Activated CD4-positive, alpha-beta T cell treated with anti-CD3 and anti-CD28 coated beads, Interleukin-2, Interleukin-6, amounts not matched to agents 100 ng/mL and 50 ng/mL, durations not matched to agents 16 hours and 8 hours (primary cell): ENCODE measurements at regions not wholly inside any gene's neighbourhood (a gene's known extent, or its start where the extent isn't known, plus 50 kb on each side); places are given as distances from the start of the nearest gene placed in this dataset.
A peak's percentile ranks its signal among the peaks of the same experiment; 100 is the strongest.

ENCODE experiments used
- DNase-seq: peaks from one replicate; pipeline ENCODE4 v3.0.0-alpha.2; 2020

DNA sequence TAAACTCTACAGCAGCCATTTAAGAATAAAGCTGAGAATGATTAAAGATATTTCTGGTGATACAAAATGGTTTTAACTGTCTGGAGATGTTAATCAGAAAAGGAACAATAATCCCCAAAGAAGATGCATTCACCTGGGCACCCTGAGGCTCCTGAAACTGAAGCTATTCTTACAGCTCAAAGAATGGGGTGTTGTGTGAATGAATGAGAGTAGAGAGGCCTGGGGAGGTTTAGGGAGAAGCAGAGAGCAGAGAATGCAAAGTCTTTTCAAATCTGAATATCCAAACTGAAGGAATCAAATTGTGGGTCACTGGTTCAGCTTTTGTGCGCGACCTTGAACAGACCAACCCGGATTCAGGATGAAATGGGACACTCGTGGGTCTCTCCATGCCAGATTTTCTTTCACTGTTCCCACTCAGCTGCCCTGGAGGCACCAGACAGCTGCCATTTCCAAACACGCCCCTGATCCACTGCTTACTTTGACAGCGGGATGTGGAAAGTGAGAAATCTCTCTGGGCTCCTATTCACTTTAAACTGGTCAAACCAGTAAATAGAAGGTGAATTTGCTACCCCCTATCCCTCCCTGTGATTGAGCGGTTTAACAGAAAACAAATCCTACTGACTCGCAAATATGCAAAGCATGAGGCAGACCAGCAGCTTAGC is 485.5 kb upstream of the THBS1 start:
- DNase-seq = no peak

DNA sequence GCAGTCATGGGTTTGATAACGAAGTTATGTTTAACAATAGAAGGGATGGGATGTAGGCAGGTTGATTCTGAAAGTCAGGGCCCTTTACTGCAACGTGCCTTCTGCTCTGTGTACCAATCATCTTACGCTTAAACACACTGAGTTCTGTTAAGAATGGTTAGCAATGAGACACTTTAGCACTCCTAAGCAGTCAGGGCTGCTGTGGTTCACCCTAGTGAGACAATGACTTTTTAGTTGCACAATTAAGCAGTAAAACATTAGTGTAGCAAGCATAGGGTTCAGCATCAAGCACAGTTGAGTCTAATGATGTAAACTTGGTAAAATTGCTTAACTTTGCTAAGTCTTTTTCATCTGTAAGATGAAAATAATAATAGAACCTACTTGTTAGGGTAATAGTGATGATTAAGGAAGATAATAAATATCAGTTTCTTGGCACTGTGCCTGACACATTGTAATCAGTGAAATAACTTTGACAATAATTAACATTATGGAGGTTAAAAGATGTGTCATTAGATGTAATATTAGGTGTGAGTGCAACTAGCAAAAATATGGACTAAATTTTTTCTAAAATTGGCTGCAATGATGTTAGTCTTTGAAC is 484.2 kb upstream of the THBS1 start:
- no peak for DNase-seq

DNA sequence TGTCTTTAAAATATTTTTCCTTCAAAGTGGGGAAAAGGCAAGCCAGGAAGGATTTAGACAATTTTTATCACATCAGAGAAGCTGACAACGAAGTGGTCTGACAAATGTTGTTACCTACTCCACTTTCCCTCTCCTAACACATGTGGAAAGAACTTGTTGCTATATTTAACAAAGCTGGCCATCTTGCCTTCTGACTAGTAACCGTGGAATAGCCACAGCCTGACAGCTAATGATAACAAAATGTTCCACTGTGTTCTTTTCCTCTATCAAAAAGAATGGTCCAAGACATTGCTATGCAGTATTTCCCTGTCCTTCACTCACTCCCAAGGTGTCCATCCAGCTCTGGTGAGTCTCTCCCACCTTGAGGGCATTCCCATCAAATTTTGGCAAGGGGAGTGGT is 481.4 kb upstream of the THBS1 start:
- DNase-seq = no peak

DNA sequence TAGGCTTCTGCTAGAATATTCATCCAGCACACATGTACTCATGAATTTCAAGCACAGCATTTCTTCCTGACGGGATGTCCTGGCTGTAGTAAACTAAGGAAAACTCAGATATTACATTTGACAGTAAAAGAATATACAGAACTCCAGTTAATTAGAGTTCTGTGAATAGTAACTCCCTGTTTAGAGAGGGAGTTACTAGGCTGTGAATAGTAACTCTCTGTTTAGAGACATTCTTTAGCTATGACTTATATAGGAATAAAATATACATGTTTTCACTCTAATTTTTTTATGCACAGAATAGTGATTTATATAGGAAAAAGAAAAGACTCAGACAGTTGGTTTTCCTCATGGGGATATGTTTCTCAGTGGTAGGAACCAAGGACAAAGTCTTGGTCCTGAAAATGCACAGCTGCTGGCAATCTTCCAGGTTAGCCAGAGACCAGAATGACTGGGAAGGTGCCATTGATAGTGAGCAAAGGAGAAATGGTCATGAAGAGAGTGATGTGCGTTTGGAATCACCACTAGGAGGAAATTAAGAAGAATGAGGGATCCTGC is 480.7 kb upstream of the THBS1 start:
- DNase-seq = no peak

DNA sequence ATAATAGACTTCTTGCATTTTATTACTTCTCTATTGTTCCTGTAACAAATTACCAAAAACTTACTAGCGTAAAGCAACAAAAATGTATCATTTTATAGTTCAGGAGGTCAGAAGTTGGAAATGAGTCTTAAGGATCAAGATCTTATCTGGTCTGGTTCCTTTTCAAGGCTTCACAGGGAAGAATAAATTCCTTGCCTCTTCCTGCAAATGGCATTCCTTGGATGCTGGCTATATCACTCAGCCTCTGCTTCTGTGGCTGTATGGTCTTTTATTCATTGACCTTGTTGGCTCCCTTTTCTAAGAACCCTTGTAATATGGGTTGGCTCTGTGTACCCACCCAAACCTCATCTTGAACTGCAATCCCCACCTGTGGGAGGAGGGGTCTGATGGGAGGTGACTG is 478.4 kb upstream of the THBS1 start:
- DNase-seq = no peak

DNA sequence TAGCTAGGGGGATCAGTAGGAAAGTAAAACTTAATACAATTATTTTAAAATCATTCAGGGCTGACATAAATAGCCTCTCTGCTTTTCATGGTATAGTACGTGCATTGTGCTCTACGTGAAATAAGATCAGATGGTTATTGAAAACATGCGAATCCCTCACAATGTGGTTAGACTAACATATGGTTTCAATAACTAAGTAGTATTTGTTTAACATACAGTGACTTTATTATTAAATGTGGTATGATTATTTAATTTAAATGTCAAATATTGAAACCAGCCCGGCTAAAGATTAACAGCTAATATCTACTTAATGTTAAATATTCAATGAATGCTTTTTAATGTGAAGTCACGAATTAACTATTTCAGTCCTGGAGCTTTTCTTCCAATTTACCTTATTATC is 473.9 kb upstream of the THBS1 start:
- no peak for DNase-seq

DNA sequence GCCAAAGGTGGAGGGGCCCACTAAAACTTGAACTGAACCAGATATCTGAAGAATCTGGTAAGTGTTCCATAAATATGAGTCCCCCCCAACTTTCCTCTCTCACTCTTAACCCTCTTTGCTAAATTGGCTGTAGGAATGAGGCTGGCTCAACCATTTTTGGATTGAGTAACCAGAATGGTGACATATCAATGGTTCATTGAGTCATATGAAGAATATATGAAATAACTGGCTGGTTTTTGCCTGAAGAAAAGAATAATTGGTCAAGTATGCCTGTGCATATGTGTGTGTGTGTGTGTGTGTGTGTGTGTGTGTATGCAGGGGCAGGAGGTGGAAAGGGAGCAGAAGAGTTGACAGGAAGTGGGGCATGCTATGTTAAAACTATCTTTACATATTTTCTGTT is 472.9 kb upstream of the THBS1 start:
- DNase-seq = no peak

DNA sequence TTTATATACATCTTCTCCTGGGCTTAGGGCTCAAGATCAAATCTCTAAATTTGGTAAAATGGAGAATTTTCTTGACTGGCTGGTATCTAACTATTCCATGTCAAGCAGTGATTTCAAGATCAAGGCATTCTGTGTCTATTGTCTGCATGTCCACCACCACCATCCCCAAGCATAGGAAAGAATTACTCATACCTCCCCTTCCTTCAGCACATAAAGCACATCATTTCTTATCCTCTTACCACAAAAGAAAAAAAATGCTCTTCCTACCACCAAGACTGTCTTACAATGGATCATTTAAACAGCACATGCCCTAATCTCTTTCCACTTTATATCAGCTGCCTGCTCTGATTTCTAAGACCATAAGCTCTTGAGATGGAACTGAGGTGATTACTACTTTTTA is 470.5 kb upstream of the THBS1 start:
- no peak for DNase-seq

DNA sequence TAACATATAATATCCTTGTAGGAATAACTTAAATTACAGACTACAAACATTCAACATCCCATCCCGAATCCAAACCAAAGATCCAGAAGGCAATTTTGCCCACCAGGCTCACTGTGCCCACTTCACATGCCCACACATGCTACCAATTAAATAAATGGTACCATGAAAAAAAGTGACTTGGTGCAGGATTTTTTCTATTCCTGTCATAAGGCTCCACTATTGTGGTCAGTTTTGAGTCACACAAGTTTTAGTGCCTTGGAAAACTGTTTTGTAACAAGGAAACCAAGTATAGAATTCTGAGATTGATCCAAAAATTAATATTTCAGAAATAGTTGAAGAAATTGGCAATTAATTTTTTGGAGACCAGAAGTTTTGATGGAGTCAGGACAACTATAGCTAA is 470.1 kb upstream of the THBS1 start:
- no peak for DNase-seq

DNA sequence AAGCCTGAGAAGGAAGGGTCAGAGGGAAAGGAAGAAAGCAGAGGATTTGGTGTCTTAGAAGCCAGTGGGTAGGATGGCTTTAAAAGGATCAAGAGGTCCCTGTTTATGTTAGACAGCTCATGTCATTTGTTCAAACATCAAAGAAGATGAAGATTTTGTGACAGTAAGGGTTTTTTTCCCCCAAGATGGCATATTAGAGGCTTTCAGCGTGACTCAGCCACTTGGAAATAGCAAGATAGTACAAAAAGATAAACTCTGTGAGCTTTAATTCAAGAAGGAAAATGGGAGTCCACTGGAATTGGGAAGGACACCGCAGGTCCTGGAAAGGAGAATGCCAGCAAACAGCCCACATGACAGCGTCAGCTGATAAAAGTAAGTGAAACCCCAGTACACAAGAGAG is 467.1 kb upstream of the THBS1 start:
- DNase-seq = no peak

DNA sequence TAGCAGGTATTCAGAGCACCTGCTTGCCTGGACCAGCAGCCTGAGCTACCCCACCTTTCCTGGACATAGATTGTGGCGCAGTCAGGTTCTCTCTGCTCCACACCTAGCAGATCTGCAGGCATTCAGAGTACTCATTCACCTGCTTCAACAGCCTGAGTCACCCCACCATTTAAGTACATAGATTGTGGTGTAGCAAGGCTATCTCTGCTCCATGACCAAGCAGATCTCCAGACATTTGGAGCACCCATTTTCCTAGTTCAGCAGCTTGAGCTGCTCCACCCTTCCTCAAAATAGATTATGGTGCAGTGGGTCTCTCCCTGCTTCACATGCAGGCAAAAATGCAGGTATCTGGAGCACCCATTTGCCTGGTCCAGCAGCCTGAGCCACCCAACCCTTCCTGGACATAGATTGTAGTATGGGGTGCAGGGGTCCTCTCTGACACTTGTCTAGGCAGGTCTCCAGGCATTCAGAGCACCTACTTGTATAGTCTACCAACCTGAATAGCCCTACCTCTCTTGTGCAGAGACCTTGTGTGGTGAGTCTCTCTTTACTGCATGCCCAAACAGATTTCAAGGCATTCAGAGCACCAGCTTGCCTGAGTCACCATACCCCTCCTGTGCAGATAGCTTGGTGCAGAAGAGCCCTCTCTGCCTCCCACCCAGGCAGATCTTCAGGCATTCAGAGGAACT is 466.0 kb upstream of the THBS1 start:
- DNase-seq = no peak

DNA sequence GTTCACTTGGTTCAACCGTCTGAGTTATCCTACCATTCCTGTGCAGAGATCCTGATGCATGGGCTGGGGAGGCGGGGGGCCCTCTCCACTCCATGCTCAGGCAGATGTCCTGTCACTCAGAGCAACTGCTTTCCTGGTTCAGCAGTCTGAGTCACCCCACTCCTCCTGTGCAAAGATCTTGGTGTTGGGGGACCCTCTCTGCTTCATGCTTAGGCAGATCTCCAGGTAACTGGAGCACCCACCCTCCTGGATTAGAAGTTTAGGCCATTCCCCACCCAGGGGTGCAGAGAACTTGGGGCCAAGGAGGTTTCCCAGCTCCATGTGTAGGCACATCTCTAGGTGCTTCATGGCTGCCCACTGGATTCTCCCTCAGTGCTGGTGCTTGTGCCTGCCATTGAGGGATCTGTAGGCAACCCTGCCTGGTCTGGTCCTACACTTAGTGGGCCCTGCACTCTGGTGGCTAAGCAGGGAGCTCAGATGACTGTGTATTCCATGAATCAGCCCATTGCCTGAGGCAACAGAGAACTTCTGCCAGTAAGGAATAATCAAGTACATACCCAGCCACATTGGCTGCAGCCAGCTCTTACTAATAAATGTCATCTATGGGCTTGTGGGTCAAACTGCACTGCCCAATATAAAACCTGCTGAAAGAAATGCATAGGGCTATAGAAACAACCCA is 465.4 kb upstream of the THBS1 start:
- no peak for DNase-seq

DNA sequence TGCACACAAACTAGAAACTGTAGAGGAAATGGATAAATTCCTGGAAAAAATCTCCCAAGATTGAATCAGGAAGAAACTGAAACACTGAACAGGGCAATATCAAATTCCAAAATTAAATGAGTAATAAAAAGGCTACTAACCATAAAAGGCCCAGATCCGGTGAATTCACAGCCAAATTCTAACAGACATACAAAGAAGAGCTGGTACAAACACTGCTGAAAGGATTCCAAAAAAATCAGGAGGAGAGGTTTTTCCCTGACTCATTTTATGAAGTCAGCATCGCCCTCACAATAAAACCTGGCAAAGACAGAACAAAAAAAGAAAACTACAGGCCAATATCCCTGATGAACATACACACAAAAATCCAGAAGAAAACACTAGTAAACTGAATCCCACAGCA is 462.4 kb upstream of the THBS1 start:
- no peak for DNase-seq

DNA sequence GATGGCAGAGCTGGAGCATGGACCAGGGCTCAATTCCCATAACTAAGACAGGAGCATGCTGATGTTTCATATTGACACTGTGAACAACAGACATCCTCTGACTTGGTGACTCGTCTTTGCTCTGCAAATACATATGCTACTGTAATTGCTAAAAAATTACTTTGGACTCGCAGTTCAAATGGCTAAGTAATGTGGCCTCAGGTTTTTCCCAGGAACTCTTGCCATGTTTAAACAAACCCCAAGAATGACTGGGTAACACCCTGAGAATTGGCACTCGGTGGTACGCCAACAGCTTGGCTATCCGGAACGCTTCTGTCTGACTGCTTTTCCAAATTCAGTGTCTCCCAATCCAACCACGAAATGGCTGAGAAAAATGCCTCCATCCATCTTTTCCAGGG is 456.7 kb upstream of the THBS1 start:
- DNase-seq = no peak

DNA sequence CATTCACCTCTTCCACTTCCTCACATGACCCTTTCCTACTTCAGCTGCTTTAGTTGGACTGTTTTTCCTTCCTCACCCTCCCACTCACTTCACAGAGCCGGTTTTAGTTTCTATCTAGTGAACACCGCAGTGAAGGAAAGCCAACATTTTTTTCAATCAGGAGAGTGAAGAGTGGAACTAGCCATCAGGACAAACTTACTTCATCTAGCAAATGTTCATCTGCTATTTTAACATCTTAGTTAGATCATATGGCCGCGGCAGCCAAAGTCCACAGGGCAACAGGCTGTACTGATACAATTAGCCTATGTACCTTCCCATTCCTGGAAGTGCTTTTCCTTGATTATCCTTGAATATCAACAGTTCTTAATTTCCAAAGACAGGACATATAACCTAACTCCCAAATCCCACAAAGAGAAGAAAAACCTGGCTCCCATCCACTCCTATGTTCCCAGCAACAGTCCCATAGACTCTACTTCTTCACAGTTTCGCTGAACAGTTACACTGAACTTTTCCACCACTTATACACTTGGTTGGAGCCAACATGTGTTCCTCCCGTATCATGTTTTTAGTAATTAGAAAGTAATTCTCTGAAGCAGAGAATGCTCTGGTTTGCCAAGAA is 456.2 kb upstream of the THBS1 start:
- no peak for DNase-seq

DNA sequence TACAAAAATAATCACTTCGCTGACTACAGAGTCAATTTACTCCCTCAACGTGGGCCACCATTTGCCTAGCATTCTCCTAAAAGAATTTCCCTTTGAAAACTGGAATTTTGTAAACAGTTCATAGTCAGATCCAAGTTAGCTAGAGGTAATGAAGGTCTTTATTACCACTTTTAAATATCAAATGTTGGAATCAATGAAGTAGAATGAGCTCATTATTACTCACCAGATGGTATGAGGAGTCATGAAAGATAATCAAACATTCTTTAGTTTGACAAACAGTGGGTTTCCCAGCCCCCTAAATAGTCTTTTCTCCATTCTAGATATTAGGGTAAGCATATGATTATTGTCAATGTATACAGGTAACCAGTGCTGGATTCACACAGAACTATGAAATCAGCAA is 455.7 kb upstream of the THBS1 start:
- DNase-seq = no peak

DNA sequence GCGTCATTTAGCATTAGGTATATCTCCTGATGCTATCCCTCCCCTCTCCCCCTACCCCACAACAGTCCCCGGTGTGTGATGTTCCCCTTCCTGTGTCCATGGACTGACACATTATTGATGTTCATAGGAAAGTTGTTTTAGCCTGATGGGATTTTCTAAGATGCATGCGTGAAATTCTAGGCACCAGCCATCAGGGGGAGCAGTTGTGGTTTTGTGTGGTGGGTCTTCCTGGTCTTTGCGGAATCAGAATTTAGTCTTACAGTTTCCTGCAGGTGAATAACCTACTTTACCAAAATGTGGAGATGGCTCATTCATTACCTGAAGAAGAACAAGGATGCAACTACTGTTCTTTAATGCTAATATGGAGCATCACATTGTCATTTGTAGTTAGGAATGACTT is 455.0 kb upstream of the THBS1 start:
- peak; percentile 61 for DNase-seq

DNA sequence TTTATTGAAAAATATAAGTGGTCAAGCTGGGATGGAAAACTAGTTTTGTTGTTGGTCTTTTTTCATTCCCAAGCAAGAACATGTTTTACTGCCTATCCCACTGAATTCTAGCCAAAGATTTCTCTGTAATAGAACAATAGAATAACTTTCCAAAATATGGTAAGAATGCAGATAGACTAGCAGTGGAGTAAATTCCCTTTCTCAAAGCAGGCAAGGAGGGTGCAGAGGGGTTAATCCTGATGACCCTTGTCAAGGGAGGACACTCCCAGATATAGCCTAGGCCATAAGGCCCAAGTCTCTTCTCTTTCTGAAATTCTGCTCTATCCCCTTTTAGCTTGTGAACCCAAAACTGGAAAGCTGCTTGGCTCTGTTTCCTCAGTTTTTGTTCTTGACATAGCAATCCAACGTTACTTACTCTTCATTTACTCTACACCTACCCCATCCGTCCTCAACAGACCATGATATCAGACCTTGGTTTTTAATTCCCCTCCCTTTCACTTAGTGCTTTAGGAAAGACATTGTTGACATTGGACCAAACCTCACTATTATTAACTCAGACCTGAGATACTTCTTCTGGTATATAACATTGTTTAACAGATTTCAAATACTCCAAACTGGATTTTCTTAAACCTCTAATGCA is 453.6 kb upstream of the THBS1 start:
- DNase-seq = no peak

DNA sequence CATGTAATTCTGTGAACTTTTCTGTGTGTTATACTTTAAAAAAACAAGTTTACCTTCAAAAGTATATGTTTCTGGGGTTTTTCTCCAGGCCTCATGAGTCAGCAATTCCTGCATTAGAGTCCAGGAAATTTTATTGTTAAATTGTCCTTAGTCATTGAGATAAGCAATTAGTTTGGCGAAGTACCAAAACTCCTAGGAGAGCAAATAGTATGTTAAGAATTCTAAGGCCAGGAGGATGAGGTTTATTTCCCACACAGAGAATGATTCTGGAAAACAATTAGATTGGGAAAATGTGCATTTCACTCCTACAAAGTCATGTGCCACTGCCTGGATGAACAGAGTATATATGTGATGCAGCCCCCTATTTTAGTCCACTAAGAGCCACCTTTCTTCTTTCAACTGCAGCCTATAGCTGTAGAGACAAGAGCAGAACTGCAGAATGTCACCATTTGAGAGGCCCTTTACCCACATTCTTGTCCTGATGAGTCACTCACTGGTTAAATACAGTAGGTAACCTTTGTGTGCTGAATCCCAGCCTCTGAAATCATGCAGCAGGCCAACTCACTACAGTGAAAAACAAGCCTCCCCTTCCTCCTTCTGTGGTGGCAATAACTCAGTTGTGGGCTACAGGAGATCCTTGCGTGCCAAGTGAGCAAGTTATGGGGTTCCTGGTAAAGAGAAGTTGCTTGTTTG is 452.8 kb upstream of the THBS1 start:
- DNase-seq = peak; percentile 35

DNA sequence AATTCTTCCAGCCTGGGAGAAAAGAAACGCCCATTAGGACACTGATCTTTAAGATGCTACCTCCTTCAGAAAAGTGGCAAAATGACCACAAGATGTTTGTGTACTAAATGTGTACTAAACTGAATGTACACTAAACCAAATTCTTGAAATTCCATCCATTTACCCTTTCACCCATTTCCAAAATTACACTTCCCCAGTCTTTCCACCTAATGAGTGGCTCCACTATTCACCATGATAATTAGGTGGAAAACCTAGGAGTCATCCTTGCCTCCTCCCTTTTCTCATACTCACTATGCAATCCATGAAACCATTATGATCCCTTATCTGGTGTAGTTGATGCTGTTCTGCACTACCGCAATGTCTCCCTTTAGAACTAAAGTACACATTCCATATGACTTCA is 452.1 kb upstream of the THBS1 start:
- DNase-seq = no peak

DNA sequence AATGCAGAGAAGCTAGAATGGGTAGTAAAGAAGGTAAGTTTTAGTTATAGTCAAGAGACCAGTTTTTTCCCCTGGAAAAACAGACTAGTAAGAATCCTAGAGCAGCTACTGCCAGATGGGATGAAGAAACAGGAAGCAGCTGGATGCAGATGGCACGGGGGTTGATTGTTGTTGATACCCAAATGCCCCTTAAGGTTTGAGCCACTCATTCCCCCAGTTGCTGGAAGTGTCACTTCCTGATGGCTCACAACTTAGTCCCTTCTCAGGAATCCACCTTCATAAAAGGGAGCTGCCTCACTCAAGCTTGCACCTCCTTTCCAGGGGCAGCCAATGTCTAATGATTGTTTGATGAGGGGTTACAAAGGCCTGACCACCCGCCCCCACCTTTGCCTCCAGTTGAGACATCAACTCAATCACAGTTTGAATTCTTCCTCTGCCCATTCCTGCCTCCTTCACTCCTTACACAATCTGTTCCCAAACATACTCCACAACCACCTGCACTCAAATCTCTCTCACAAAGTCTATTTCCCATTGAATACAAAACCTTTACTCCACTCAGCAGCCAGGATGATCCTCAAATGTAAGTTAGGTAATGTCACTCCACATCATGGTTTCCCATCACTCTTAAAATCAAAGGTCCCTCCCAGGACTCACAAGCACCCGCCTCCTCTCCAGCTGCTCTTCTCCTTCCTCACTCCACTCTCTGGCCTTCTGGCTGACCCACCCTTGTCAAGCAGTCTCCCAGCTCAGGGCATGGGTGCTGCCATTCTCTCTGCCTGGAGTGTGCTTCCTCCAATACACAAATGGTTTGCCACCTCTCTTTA is 450.1 kb upstream of the THBS1 start:
- no peak for DNase-seq
